ENCODE measurements at regions not wholly inside any gene's neighbourhood (a gene's known extent, or its start where the extent isn't known, plus 50 kb on each side); places are given as distances from the start of the nearest gene placed in this dataset.

GRCh38 chr12:127294651-127295210, 972.2 kb upstream of the TMEM132C start:
- no peak for DNase-seq

- DNase-seq, result no peak
Observed at GRCh38 chr12:127295630-127296029, 971.3 kb upstream of the TMEM132C start.

- DNase-seq, result no peak
Observed at GRCh38 chr12:127296591-127296990, 970.4 kb upstream of the TMEM132C start.

GRCh38 chr12:127297327-127297726, 969.6 kb upstream of the TMEM132C start:
- DNase-seq, result no peak

DNA sequence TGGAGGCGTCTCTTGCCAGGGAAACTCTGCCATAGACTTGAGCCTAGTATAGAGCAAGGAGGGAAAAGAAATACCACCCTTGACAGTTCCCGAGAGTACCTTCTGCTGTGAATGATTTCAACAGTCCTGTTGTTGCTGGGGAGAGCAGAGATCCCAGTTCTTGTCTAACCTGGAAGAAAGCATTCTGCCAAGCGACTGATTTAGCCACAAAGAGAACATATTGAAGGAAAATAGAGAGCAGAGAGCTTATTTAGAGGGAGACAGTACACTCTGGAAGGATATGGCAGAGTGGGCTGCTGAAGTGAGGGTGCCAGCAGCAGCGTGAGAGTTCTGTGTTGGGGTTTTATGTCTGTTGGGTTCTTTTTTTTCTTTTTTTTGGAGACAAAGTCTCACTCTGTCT, 966.9 kb upstream of the TMEM132C start:
- no peak for DNase-seq

DNA sequence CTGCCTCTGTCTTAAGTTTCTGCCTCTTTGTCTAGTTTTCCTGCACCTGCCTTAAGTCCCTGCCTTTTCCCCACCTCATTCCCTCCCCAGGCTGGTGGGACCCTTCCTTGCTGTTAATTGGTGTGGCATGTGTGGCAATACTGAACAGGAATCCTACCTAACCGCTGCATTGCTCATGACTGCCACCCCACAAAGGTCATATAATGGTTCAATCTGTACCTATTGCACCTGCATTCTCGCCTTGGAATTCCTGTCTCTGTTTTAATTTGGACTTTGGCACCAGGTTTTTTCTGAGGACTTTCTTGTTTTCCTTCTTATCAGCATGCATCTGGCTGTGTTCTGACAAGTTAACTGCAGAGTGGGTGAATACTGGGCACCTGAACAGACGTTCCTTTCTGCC, 966.2 kb upstream of the TMEM132C start:
- DNase-seq, result no peak

GRCh38 chr12:127301876-127302275, 965.1 kb upstream of the TMEM132C start:
- no peak for DNase-seq

DNA sequence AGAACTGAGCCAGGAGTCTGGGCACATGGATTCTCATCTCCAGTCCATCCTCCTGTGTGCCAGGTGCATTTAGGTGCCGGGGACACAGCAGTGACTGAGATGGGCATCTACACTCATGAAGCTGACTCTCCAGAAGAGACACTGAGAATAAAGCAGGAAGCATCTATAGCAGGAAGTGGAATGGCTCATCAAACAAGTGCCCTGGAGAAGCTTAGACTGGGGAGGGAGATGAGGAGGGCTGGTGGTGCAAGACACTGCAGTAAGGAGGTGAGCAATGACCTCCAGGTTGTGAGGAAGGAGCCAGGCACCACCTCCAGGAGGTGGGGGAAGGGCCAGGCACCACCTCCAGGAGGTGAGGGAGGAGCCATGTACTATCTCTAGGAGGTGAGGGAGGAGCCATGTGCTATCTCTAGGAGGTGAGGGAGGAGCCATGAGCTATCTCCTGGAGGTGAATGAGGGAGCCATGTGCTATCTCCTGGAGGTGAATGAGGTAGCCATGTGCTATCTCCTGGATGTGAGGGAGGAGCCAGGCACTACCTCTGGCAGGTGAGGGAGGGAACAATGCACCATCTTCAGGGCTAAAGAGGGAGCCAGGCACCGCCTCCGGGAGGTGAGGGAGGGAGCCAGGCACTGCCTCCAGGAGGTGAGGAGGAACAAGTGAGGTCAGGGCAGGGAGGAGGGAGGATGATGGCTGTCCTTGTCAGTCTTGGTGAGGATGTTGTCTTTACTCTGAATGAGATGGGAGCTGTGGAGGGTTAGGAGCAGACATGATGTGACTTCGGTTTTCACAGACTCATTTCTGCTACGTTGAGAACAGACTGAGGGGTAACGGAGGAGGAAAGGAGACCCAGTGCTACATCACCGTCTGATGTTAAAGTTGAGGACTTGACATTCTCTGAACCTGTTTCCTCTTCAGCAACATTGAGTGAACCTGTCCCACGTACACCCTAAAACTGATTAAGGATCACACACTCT, 961.9 kb upstream of the TMEM132C start:
- DNase-seq, result no peak

- DNase-seq, result no peak
Observed at GRCh38 chr12:127306604-127307215, 960.3 kb upstream of the TMEM132C start.

- no peak for DNase-seq
Observed at GRCh38 chr12:127307528-127307927, 959.4 kb upstream of the TMEM132C start.

GRCh38 chr12:127308148-127308547, 958.8 kb upstream of the TMEM132C start:
- no peak for DNase-seq

GRCh38 chr12:127310548-127310947, 956.4 kb upstream of the TMEM132C start:
- DNase-seq, result no peak

- no peak for DNase-seq
Observed at GRCh38 chr12:127311720-127312364, 955.1 kb upstream of the TMEM132C start.

- no peak for DNase-seq
Observed at GRCh38 chr12:127324681-127325080, 942.3 kb upstream of the TMEM132C start.

GRCh38 chr12:127327986-127328385, 939.0 kb upstream of the TMEM132C start:
- DNase-seq, result no peak

GRCh38 chr12:127328867-127329266, 938.1 kb upstream of the TMEM132C start:
- no peak for DNase-seq

- no peak for DNase-seq
Observed at GRCh38 chr12:127334365-127334764, 932.6 kb upstream of the TMEM132C start.

DNA sequence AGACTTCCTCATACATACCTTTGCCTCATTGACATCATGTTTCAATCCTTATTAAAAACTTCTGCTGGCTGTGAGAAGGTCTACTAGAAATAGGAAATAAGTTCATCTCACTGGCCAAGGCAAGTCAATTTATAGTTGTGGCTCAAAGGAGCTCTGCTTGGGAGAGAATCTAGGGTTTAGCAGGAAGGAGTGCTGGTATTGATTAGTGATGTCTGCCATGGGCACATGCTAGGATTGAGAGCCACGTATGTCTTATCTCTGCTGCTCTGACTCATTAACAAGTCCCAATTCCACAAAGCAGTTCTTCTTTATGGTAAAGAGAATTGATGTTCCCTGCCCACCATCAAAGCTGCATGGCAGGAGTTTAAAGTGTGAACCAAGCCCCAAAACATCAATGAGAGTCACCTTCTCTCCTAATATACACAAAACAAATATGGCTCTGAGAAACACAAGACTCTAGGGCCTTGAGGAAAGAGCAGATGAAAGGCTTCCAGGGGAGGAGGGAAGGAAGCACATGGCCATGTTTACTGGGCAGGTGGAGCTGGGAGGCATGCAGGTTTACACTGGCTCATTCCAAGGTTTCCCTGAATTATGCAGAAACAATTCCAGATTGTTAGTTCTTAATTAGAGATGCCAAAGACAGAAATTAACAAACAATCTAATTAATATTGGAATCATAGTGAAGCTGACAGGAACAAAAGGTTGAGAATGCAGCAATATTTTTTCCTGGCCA, 931.9 kb upstream of the TMEM132C start:
- DNase-seq, result no peak

- DNase-seq, result no peak
Observed at GRCh38 chr12:127336416-127336815, 930.6 kb upstream of the TMEM132C start.

DNA sequence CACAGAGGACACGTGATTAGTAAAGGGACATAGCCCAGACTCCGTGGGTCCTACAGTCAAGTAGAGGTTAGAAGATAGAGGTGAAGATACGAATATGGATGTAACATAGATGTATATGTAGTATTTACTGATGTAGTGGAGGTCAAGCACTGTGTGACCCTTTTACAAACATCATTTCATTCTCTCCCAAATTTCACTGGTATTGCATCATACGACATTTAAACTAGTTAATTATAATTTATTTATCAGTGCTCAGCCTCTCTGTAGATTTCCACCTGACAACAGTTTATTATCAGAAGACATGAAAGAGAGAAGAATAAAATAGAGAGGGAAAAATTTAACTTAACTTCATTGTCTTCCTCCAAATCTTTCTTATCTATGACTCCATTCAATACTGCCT, 927.9 kb upstream of the TMEM132C start:
- DNase-seq, result no peak

GRCh38 chr12:127340381-127340780, 926.6 kb upstream of the TMEM132C start:
- no peak for DNase-seq

- no peak for DNase-seq
Observed at GRCh38 chr12:127342861-127343260, 924.1 kb upstream of the TMEM132C start.

- DNase-seq, result no peak
Observed at GRCh38 chr12:127343940-127344339, 923.0 kb upstream of the TMEM132C start.

All from midbrain (tissue), 1 donor.